Subcutaneous abdominal adipose tissue (tissue), 5 donors: ENCODE measurements at regions not wholly inside any gene's neighbourhood (a gene's known extent, or its start where the extent isn't known, plus 50 kb on each side); places are given as distances from the start of the nearest gene placed in this dataset.
"Not testable (repeated sequence)": the region's sequence is repeated elsewhere in the genome, so short reads cannot be mapped to it uniquely, and the experiment has no call there.

Experiments
- H3K27ac ChIP-seq: one replicate; pipeline ENCODE4 v1.7.0; 2013; ENCODE audit warnings: low read depth, mild to moderate bottlenecking, inconsistent platforms, low read length, moderate library complexity
- H3K27me3 ChIP-seq, 5 donors: one replicate each; pipeline ENCODE4 v1.7.0; 2013; ENCODE audit warnings: low read length in 5 of 5, inconsistent platforms in 1 of 5; ENCODE audit not compliant: control insufficient read depth in 5 of 5, insufficient read depth in 4 of 5
- H3K36me3 ChIP-seq, 5 donors: one replicate each; pipeline ENCODE4 v1.7.0; 2013; ENCODE audit warnings: low read length in 5 of 5; ENCODE audit not compliant: control insufficient read depth in 5 of 5, insufficient read depth in 5 of 5
- H3K4me1 ChIP-seq, 5 donors: one replicate each; pipeline ENCODE4 v1.7.0; 2013; ENCODE audit warnings: low read length in 5 of 5, mild to moderate bottlenecking in 3 of 5, moderate library complexity in 1 of 5; ENCODE audit not compliant: control insufficient read depth in 5 of 5, insufficient read depth in 5 of 5
- H3K4me3 ChIP-seq, 5 donors: one replicate each; pipeline ENCODE4 v1.7.0; 2013; ENCODE audit warnings: low read length in 5 of 5, low read depth in 1 of 5
- H3K9ac ChIP-seq, 5 donors: one replicate each; pipeline ENCODE4 v1.7.0; 2013; ENCODE audit warnings: low read length in 5 of 5, mild to moderate bottlenecking in 4 of 5, moderate library complexity in 3 of 5
- H3K9me3 ChIP-seq, 5 donors: one replicate each; pipeline ENCODE4 v1.7.0; 2013; ENCODE audit warnings: low read length in 5 of 5; ENCODE audit not compliant: control insufficient read depth in 5 of 5
- donor health status: healthy.
- donor health status: healthy.
- donor health status: healthy.
- donor health status: healthy.
- donor health status: healthy.

DNA sequence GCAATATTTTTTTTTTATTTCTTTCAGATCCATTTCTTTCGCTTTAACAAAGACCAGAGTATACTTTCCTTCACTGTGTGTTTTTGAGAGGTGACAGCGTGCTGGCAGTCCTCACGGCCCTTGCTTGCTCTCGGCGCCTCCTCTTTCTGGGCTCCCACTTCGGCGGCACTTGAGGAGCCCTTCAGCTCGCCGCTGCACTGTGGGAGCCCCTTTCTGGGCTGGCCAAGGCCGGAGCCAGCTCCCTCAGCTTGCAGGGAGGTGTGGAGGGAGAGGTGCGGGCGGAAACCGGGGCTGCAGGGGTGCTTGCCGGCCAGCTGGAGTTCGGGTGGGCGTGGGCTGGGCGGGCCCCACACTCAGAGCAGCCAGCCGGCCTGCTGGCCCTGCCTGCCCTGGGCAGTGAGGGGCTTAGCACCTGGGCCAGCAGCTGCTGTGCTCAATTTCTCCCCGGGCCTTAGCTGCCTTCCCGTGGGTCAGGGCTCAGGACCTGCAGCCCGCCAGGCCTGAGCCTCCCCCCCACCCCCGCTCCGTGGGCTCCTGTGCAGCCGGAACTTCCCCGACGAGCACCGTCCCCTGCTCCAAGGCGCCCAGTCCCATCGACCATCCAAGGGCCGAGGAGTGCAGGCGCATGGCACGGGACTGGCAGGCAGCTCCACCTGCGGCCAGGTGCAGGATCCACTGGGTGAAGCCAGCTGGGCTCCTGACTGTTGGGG, 1490.6 kb downstream of the OTOL1 start:
- not testable (repeated sequence) for H3K9me3 ChIP-seq, H3K27me3 ChIP-seq, H3K36me3 ChIP-seq, H3K9ac ChIP-seq, H3K4me3 ChIP-seq, H3K27ac ChIP-seq, H3K4me1 ChIP-seq

DNA sequence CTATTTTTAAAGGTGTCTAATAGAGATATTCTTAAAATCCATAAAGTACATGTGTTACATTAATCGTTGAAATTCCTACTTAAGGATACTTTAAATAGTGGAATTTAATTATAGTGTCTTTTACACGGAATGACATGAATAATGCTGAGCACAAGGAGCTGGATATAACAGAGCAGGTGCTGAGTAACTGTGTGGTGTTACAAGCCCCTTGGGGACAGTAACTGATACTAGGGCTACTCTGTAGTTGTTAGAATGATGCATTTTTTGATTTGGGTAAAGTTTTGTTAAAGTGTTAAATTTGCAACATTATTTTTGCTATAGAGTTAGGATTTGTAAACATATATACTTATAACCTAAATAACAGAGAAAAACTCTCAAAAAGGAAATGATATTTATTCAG, 1496.1 kb downstream of the OTOL1 start:
- Histone ChIP-seq H3K36me3 (no peaks in the 10 kb centered on the region), H3K9me3 (peaks cover 0 to 11% (median 3%) of the 10 kb centered on the region in 5 donors), H3K9ac (no peak overlapping the region), H3K27ac (no peak overlapping the region), H3K4me3 (no peak overlapping the region), H3K4me1 (no peaks in the 10 kb centered on the region), H3K27me3 (no peaks in the 10 kb centered on the region)

DNA sequence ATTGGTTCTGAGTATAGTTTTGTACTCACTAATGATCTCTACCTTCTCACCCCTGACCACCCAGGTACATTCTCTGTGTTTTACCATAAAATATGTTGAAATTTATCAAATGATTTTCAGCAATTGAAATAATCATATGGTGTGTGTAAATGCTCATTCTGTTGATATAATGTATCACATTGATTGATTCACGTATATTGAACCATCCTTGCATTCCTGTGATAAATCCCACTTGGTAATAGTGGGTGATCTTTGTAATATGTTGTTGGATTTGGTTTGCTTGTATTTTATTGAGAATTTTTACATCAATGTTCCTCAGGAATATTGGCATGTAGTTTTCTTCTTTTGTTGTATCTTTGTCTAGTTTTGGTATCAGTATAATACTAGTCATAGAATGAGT, 1497.6 kb downstream of the OTOL1 start:
- Histone ChIP-seq H3K36me3 (no peaks in the 10 kb centered on the region), H3K4me3 (no peak overlapping the region), H3K27me3 (no peaks in the 10 kb centered on the region)

DNA sequence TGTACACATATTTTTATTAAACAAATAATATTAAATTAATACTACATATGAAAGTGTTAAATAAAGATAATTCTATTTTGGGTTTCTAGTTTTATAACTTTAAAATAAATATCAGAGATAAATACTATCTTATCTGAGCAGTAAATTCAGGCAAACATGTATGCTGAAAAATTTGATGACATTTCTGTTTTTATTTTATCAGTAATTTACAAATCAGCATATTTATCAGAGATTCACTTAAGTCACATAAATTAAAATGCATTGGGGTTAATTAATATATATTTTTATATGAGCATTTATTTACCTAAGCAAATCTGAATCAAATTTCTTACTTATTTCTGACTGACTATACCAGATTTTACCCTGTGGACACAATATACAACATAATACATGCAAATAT, 1499.8 kb downstream of the OTOL1 start:
- Histone ChIP-seq H3K9me3 (peaks cover 0 to 11% (median 3%) of the 10 kb centered on the region in 5 donors), H3K27ac (no peak overlapping the region), H3K9ac (no peak overlapping the region), H3K27me3 (no peaks in the 10 kb centered on the region), H3K36me3 (no peaks in the 10 kb centered on the region), H3K4me3 (no peak overlapping the region), H3K4me1 (no peaks in the 10 kb centered on the region)

More for the DNA sequence above, 1497.6 kb downstream of the OTOL1 start:
- no peaks in the 10 kb centered on the region for H3K4me1 ChIP-seq
- H3K9ac ChIP-seq = no peak overlapping the region
- H3K27ac ChIP-seq = no peak overlapping the region
- H3K9me3 ChIP-seq = peaks cover 0 to 11% (median 3%) of the 10 kb centered on the region in 5 donors

DNA sequence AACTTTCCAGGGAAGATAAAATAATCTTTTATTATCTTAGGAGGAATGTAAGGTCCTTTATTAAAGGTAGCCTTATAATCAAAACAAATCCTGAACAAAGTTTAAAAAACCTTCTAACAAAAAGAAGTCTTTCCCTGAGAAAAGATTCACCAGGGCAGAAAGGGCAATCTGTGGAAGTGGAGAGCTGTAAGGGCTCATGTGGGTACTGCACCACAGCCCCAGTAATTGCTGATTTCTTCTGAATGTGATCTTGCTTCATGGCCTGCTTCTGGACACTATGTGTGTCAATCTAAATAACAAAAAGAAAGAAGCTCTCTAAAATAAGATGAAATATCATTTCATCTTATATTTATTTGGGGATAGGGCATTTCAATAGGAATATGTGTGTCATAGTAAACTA, 1501.6 kb downstream of the OTOL1 start:
- H3K36me3 ChIP-seq = no peaks in the 10 kb centered on the region
- no peaks in the 10 kb centered on the region for H3K27me3 ChIP-seq
- peak overlapping the region in 3 of 5 donors; percentile 25 to 40 (median 30) for H3K4me3 ChIP-seq
- no peaks in the 10 kb centered on the region for H3K4me1 ChIP-seq
- H3K9ac ChIP-seq = no peak overlapping the region
- H3K27ac ChIP-seq = no peak overlapping the region
- H3K9me3 ChIP-seq = peaks cover 0 to 11% (median 3%) of the 10 kb centered on the region in 5 donors

DNA sequence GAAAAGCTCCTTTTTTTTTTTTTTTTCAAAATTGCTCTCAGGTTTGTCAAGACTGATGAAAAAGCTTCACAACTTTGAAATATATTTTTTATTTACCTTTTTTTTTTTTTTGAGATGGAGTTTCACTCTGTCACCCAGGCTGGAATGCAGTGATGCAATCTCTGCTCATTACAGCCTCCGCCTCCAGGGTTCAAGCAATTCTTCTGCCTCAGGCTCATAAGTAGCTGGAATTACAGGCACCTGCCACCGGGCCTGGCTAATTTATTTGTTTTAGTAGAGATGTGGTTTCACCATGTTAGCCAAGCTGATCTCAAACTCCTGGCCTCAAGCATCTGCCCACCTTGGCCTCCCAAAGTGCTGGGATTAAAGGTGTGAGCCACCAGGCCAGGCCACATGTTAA, 1515.0 kb downstream of the OTOL1 start:
- H3K9ac ChIP-seq = no peak overlapping the region
- no peak overlapping the region for H3K4me3 ChIP-seq
- no peaks in the 10 kb centered on the region for H3K27me3 ChIP-seq
- H3K4me1 ChIP-seq = no peaks in the 10 kb centered on the region
- H3K27ac ChIP-seq = no peak overlapping the region
- H3K9me3 ChIP-seq = no peaks in the 10 kb centered on the region
- no peaks in the 10 kb centered on the region for H3K36me3 ChIP-seq

DNA sequence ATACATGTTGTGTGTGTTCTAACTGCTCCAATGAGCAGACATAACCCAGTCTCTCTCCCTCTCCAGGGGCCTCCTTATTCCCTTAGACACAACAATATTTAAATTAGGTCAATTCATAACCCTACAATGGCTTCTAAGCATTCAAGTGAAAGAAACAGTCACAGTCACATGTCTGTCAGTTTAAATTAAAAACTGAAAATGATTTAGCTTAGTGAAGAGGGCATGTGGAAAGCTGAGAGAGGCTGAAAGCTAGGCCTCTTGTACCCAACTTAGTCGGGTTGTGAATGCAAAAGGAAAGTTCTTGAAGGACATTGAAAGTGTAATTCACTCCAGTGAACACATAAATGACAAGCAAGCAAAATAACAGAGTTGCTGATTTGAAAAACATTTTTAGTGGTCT, 1519.6 kb downstream of the OTOL1 start:
- Histone ChIP-seq H3K27me3 (no peaks in the 10 kb centered on the region), H3K4me1 (no peaks in the 10 kb centered on the region), H3K4me3 (no peak overlapping the region), H3K9me3 (peaks cover 0 to 3% (median 0%) of the 10 kb centered on the region in 5 donors), H3K36me3 (no peaks in the 10 kb centered on the region), H3K9ac (no peak overlapping the region), H3K27ac (no peak overlapping the region)

DNA sequence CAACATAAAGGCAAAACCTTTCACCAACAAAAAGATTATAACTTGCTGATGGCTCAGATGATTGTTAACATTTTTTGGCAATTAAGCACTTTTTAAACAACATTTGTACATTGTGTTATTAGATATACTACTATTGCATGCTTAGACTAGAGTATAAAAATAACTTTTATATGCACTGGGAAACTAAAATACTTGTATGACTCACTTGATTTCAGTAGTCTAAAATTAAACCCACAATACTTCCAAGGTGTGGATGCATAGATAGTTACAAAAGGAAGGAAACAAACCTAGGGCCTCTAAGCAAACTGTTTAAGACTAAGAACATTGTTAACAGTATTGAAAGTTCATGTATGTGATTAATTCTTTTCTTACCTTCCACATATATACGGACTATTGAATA, 1521.5 kb downstream of the OTOL1 start:
- H3K27me3 ChIP-seq = no peaks in the 10 kb centered on the region
- no peak overlapping the region for H3K4me3 ChIP-seq
- no peaks in the 10 kb centered on the region for H3K4me1 ChIP-seq
- no peak overlapping the region for H3K9ac ChIP-seq
- no peak overlapping the region for H3K27ac ChIP-seq
- no peaks in the 10 kb centered on the region for H3K36me3 ChIP-seq
- peaks cover 0 to 3% (median 0%) of the 10 kb centered on the region in 5 donors for H3K9me3 ChIP-seq

DNA sequence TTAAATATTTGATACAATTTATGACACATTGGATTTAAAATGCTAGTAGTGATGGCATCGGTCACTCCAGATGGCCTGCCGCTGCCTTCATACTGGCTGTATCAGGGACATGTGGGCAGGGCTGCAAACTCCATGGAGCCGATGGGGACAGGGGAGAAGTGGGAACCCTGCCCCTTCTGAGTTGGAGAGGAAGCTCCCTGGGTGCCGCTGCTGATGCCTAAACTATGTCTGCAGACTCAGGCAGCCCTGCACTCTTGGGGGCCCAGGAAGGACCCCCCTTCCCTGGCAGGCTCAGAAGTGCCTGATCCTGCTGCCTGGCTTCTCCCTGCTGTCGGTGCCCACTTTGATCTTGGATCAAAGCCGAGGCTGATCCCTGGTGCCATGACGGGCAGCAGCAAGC, 1522.1 kb downstream of the OTOL1 start:
- no peaks in the 10 kb centered on the region for H3K27me3 ChIP-seq
- no peak overlapping the region for H3K27ac ChIP-seq
- no peak overlapping the region for H3K4me3 ChIP-seq
- H3K4me1 ChIP-seq = no peaks in the 10 kb centered on the region
- no peak overlapping the region for H3K9ac ChIP-seq
- H3K9me3 ChIP-seq = peaks cover 0 to 3% (median 0%) of the 10 kb centered on the region in 5 donors
- H3K36me3 ChIP-seq = no peaks in the 10 kb centered on the region

DNA sequence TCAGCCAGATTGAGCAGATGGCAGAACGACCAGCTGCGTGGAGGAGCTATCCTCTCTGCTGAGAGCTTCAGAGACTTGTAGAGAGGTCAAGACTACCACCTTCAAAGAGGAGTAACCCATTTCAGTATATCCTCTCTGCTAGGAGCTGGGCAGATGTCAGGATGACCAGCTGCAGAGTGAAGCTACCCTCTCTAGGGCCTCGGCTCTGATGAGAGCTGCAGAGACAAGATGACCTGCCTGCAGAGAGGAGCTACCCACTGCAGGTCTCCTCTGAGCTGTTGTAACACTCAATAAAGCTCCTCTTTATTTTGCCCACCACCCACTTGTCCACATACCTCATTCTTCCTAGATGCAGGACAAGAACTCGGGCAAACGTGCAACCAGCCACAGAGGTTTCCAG, 1522.7 kb downstream of the OTOL1 start:
- H3K4me3 ChIP-seq = no peak overlapping the region
- H3K27ac ChIP-seq = no peak overlapping the region
- H3K4me1 ChIP-seq = no peaks in the 10 kb centered on the region
- H3K27me3 ChIP-seq = no peaks in the 10 kb centered on the region
- no peak overlapping the region for H3K9ac ChIP-seq
- H3K9me3 ChIP-seq = peaks cover 0 to 3% (median 0%) of the 10 kb centered on the region in 5 donors
- H3K36me3 ChIP-seq = no peaks in the 10 kb centered on the region
